ENCODE measurements at regions not wholly inside any gene's neighbourhood (a gene's known extent, or its start where the extent isn't known, plus 50 kb on each side); places are given as distances from the start of the nearest gene placed in this dataset.

- no peak for TF ChIP-seq MGA (IDR thresholded peaks at IDR 0.05)
- no peak for TF ChIP-seq ATF1 (CRISPR knock-in tag; IDR thresholded peaks at IDR 0.05)
- peak; percentile 8; the same call in 1 of the 2 replicates for TF ChIP-seq ATF1 (tag; IDR thresholded peaks at IDR 0.05)
- peak; percentile 77 for TF ChIP-seq POLR2AphosphoS5 (IDR thresholded peaks at IDR 0.05; ENCODE audit: control insufficient read depth, insufficient read depth, low read depth, low read length)
- no peak for TF ChIP-seq MLLT1 (IDR thresholded peaks at IDR 0.05)
- no peak; the same call in 1 of the 2 replicates for TF ChIP-seq ZNF584 (CRISPR knock-in tag; IDR thresholded peaks at IDR 0.05; ENCODE audit: low read depth)
- peak; percentile 61 for TF ChIP-seq ATF3 (IDR thresholded peaks at IDR 0.05)
- TF ChIP-seq ATF3 (CRISPR knock-in tag; conservative IDR thresholded peaks at IDR 0.05), result no peak
- TF ChIP-seq ZFP30 (CRISPR knock-in tag; IDR thresholded peaks at IDR 0.05; ENCODE audit: borderline replicate concordance), result no peak
- no peak for TF ChIP-seq SREBF2 (CRISPR knock-in tag; IDR thresholded peaks at IDR 0.05)
- peak; percentile 51 for TF ChIP-seq SUPT5H (IDR thresholded peaks at IDR 0.05)
- peak; percentile 72 for TF ChIP-seq FOSL1 (tag; conservative IDR thresholded peaks at IDR 0.05)
- no peak for TF ChIP-seq HNRNPLL (IDR thresholded peaks at IDR 0.05; ENCODE audit: low read depth, low read length, poor library complexity, severe bottlenecking)
- no peak for TF ChIP-seq ELK1 (CRISPR knock-in tag; IDR thresholded peaks at IDR 0.05)
Observed at GRCh38 chr3:198106265-198106664, 146.2 kb downstream of the LMLN start (continued).

Data from K562 (cell line).